ENCODE measurements at regions not wholly inside any gene's neighbourhood (a gene's known extent, or its start where the extent isn't known, plus 50 kb on each side); places are given as distances from the start of the nearest gene placed in this dataset.
"Not testable (repeated sequence)": the region's sequence is repeated elsewhere in the genome, so short reads cannot be mapped to it uniquely, and the experiment has no call there.

DNA sequence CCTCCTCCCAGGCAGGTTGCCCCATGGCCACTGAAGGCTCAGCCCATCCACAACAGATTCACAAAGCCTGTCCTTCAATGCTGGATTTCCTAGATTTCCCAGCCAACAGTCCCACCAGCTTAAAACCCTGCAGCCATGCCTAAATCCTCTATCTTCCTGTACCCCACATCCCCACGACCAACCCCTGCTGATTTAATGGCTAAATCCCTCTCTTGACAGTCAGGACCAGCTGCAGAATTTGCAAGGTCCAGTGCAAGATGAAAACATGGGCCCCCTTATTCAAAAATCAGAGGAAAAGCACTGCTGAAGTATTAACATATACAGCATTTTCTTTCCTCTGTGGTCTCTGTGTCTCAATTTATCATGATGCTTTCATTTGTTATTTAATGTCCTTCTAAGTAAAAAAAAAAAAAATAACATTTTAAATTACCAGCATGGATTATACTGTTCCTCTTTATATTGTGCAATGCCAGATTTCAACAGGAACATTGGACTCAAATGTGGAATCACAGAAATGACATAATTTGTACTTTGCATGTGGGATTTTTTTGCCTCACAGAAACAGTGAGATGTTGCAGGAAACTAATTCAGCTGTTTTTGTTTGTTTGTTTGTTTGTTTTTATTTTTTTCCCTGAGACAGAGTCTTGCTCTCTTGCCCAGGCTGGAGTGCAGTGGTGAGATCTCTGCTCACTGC is 63.0 kb upstream of the DRD5 start:
- TF ChIP-seq POLR2A (IDR thresholded peaks at IDR 0.05; ENCODE audit: low read depth, low read length); TAF1 (IDR thresholded peaks at IDR 0.05; ENCODE audit: borderline replicate concordance, low read depth, low read length): not testable (repeated sequence)

Data from GM12892 (cell line).